Kidney capillary endothelial cell (primary cell): ENCODE measurements at regions not wholly inside any gene's neighbourhood (a gene's known extent, or its start where the extent isn't known, plus 50 kb on each side); places are given as distances from the start of the nearest gene placed in this dataset.
"Not testable (repeated sequence)": the region's sequence is repeated elsewhere in the genome, so short reads cannot be mapped to it uniquely, and the experiment has no call there.

Source experiments
- DNase-seq: peaks from one replicate; pipeline ENCODE4 v3.0.0-alpha.2; 2018; ENCODE audit warnings: low spot score

GRCh38 chr4:111143510-111143909, 520.6 kb upstream of the PITX2 start:
- DNase-seq: no peak

- DNase-seq: no peak
Observed at GRCh38 chr4:111154934-111155333, 532.1 kb upstream of the PITX2 start.

GRCh38 chr4:111164556-111164955, 541.7 kb upstream of the PITX2 start:
- DNase-seq: not testable (repeated sequence)

- DNase-seq: no peak
Observed at GRCh38 chr4:111174331-111174730, 551.5 kb upstream of the PITX2 start.

- DNase-seq: no peak
Observed at GRCh38 chr4:111178231-111178630, 555.4 kb upstream of the PITX2 start.

GRCh38 chr4:111187108-111187507, 564.2 kb upstream of the PITX2 start:
- no peak for DNase-seq

GRCh38 chr4:111198446-111198845, 575.6 kb upstream of the PITX2 start:
- no peak for DNase-seq

- DNase-seq: no peak
Observed at GRCh38 chr4:111204797-111205196, 581.9 kb upstream of the PITX2 start.

GRCh38 chr4:111208970-111209369, 586.1 kb upstream of the PITX2 start:
- DNase-seq: no peak

- DNase-seq: no peak
Observed at GRCh38 chr4:111209706-111210105, 586.8 kb upstream of the PITX2 start.

GRCh38 chr4:111210595-111210994, 587.7 kb upstream of the PITX2 start:
- no peak for DNase-seq

- no peak for DNase-seq
Observed at GRCh38 chr4:111213531-111213930, 590.7 kb upstream of the PITX2 start.

- DNase-seq: no peak
Observed at GRCh38 chr4:111214371-111214770, 591.5 kb upstream of the PITX2 start.

GRCh38 chr4:111215755-111216154, 592.9 kb upstream of the PITX2 start:
- DNase-seq: no peak

- no peak for DNase-seq
Observed at GRCh38 chr4:111216791-111217190, 593.9 kb upstream of the PITX2 start.

- no peak for DNase-seq
Observed at GRCh38 chr4:111221371-111221770, 598.5 kb upstream of the PITX2 start.

- DNase-seq: no peak
Observed at GRCh38 chr4:111228396-111228795, 605.5 kb upstream of the PITX2 start.

- no peak for DNase-seq
Observed at GRCh38 chr4:111228874-111229273, 606.0 kb upstream of the PITX2 start.

- DNase-seq: no peak
Observed at GRCh38 chr4:111230265-111230664, 607.4 kb upstream of the PITX2 start.

GRCh38 chr4:111231281-111231680, 608.4 kb upstream of the PITX2 start:
- DNase-seq: no peak

- DNase-seq: no peak
Observed at GRCh38 chr4:111234939-111235338, 612.1 kb upstream of the PITX2 start.

GRCh38 chr4:111263836-111264235, 641.0 kb upstream of the PITX2 start:
- no peak for DNase-seq

GRCh38 chr4:111266937-111267336, 644.1 kb upstream of the PITX2 start:
- no peak for DNase-seq

GRCh38 chr4:111267786-111268185, 644.9 kb upstream of the PITX2 start:
- no peak for DNase-seq

GRCh38 chr4:111268769-111269414, 646.0 kb upstream of the PITX2 start:
- no peak for DNase-seq
